ENCODE measurements at regions not wholly inside any gene's neighbourhood (a gene's known extent, or its start where the extent isn't known, plus 50 kb on each side); places are given as distances from the start of the nearest gene placed in this dataset.

DNA sequence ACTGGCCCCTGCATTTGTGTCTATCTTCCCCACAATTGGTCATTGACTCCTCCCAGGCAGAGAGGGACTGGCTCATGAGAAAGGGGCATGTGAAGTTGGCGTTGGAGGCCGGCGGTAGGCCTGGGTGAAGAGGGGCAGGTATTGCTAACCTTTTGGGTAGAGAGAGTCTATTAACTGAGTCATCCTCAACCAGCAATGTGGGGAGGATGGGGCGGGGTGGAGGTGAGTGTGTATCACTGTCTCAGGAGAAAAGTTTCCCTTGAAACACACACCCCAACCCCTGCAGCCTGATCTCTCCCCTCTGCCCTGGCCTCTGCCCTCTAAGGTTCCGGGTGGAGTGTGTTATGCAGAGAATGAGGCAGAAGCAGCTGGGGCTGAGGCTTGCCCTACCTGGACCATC is 60.1 kb upstream of the PHF21B start:
- Histone ChIP-seq H3K4me3 (no peak overlapping the region), H3K36me3 (no peaks in the 10 kb centered on the region), H3K9me3 (no peaks in the 10 kb centered on the region), H3K27ac (no peak overlapping the region), H3K27me3 (no peaks in the 10 kb centered on the region), H3K4me1 (no peaks in the 10 kb centered on the region)
- no peak for TF ChIP-seq POLR2A (IDR thresholded peaks at IDR 0.05)
- TF ChIP-seq CTCF (IDR thresholded peaks at IDR 0.05) = no peak
- TF ChIP-seq POLR2AphosphoS5 (IDR thresholded peaks at IDR 0.05) = no peak
- TF ChIP-seq EP300 (IDR thresholded peaks at IDR 0.05) = no peak
- DNase-seq (no peak), ATAC-seq (ENCODE audit: low FRiP score in 2 of 2) (no peak)
- 85 to 89% methylated on average over 5 of the region's 5 CpGs for WGBS, 2 donors

DNA sequence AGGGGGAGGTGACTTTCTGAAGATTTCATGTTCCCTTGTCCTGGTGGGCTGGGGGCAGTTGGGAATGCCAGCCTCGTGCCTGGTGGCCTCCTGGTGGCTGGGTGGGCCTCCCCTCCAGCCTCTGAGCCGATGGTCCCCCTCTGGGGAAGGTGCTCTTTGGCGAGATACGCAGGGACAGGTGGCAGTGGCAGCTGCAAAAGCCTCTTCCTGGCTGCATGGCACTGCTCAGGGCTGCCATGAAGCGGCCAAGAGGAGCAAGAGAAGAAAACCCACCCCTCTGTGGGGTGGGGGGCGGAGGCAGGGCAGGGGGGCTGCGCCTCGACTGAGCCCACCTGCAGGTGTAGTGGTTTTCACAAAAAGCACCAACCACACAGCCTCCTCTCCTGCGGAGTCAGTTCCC is 61.8 kb upstream of the PHF21B start:
- Histone ChIP-seq H3K27me3 (no peaks in the 10 kb centered on the region), H3K4me3 (no peak overlapping the region), H3K27ac (no peak overlapping the region), H3K36me3 (no peaks in the 10 kb centered on the region), H3K9me3 (no peaks in the 10 kb centered on the region), H3K4me1 (no peaks in the 10 kb centered on the region)
- WGBS, 2 donors = 35 to 49% methylated on average over 6 of the region's 9 CpGs
- DNase-seq (no peak), ATAC-seq (ENCODE audit: low FRiP score in 2 of 2) (no peak)
- TF ChIP-seq POLR2A (IDR thresholded peaks at IDR 0.05) (no peak), POLR2AphosphoS5 (IDR thresholded peaks at IDR 0.05) (no peak), EP300 (IDR thresholded peaks at IDR 0.05) (no peak), CTCF (IDR thresholded peaks at IDR 0.05) (no peak)

DNA sequence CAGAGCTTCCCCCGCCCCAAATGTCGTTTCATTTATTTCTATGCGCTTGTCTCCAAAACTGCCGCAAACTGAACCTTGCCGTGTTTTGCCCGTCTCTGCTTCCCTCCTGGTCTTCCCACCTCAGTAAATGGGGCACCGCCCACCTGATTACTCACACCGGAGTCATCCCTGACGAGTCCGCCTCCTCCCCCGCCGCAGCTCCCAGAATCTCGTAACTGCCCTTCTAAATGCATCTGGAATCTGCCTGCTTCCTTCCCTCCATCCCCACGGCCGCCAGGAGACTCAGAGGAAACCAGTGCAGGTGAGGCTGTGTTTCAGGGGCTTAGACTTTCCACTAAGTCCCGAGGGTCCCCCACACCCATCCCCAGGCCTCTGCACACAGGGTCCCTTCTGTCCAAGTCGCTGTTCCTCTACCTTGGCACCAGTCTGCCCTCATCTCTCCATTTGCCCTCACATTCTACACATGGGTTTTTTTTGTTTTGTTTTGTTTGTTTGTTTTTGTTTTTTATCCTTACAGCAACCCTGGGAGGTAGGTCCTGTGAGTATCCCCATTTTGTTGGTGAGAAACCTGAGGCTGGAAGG is 62.6 kb upstream of the PHF21B start:
- Histone ChIP-seq H3K27ac (no peak overlapping the region), H3K4me3 (no peak overlapping the region), H3K27me3 (peaks cover 0 to 5% (median 0%) of the 10 kb centered on the region in 4 donors), H3K4me1 (no peaks in the 10 kb centered on the region), H3K36me3 (no peaks in the 10 kb centered on the region), H3K9me3 (no peaks in the 10 kb centered on the region)
- no peak for TF ChIP-seq EP300 (IDR thresholded peaks at IDR 0.05)
- TF ChIP-seq POLR2AphosphoS5 (IDR thresholded peaks at IDR 0.05) = no peak
- TF ChIP-seq POLR2A (IDR thresholded peaks at IDR 0.05) = no peak
- TF ChIP-seq CTCF (IDR thresholded peaks at IDR 0.05) = no peak
- no peak for ATAC-seq (ENCODE audit: low FRiP score in 2 of 2)
- DNase-seq = no peak
- 35 to 40% methylated on average over 17 of the region's 17 CpGs for WGBS, 2 donors

DNA sequence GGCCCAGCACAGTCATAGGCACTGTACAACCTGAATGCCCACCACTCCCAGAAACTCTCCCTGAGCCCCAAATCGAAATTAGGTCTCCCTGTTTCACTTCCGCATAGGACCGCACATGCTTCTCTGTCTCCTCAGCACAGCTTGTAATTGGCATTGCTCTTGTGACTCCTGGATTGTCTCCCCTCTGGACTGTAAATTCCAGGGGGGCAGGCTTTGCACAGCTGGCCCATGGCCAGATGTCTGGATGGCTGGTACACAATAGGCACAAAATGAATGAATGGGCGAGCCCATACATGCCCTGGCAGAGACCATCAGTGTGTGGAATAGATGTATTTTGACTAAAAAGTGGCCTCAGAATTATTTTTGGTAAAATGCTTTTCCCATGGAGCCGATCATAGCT is 63.3 kb upstream of the PHF21B start:
- no peak for ATAC-seq (ENCODE audit: low FRiP score in 2 of 2)
- 72 to 82% methylated on average over 5 of the region's 5 CpGs for WGBS, 2 donors
- Histone ChIP-seq H3K4me1 (no peaks in the 10 kb centered on the region), H3K9me3 (no peaks in the 10 kb centered on the region), H3K36me3 (no peaks in the 10 kb centered on the region), H3K27ac (no peak overlapping the region), H3K4me3 (no peak overlapping the region), H3K27me3 (peaks cover 0 to 7% (median 0%) of the 10 kb centered on the region in 4 donors)
- no peak for DNase-seq
- TF ChIP-seq CTCF (IDR thresholded peaks at IDR 0.05) (no peak), POLR2A (IDR thresholded peaks at IDR 0.05) (no peak), POLR2AphosphoS5 (IDR thresholded peaks at IDR 0.05) (no peak)

GRCh38 chr22:45077286-45077685 is 67.5 kb upstream of the PHF21B start:
- no peak overlapping the region for H3K4me3 ChIP-seq
- ATAC-seq (ENCODE audit: low FRiP score in 2 of 2) (no peak), DNase-seq (no peak)
- 59 to 62% methylated on average over 9 to 14 of the region's 14 CpGs for WGBS, 2 donors
- H3K36me3 ChIP-seq = no peaks in the 10 kb centered on the region
- H3K4me1 ChIP-seq = no peaks in the 10 kb centered on the region
- no peaks in the 10 kb centered on the region for H3K9me3 ChIP-seq
- H3K27me3 ChIP-seq = peaks cover 0 to 7% (median 0%) of the 10 kb centered on the region in 4 donors
- TF ChIP-seq POLR2A (IDR thresholded peaks at IDR 0.05) (no peak), EP300 (IDR thresholded peaks at IDR 0.05) (no peak)
- H3K27ac ChIP-seq = no peak overlapping the region

Measured in upper lobe of left lung (tissue), 6 donors.